WTC11 (cell line): ENCODE measurements at regions not wholly inside any gene's neighbourhood (a gene's known extent, or its start where the extent isn't known, plus 50 kb on each side); places are given as distances from the start of the nearest gene placed in this dataset.

ENCODE experiments used
- ATAC-seq: fragments of 200-7000 bp; cut with Tn5 transposase; 2 replicates; pipeline ENCODE4 v1.10.0; 2021; ENCODE audit warnings: mild to moderate bottlenecking, moderate library complexity
- CTCF ChIA-PET: fragments of 300-600 bp; sonication (Branson Sonifier 250); formaldehyde crosslinking; loops from one replicate; lab custom pipeline; 2021; ENCODE audit warnings: antibody characterized with exemption; lab: Charles Lee
- POLR2A ChIA-PET: fragments of 350-600 bp; sonication (Branson Sonifier 250); formaldehyde crosslinking; loops from one replicate; lab custom pipeline; 2021; ENCODE audit warnings: antibody characterized with exemption; lab: Charles Lee
- DNase-seq: peaks from one replicate; pipeline ENCODE4 v3.0.0; 2021; ENCODE audit warnings: low spot score
- H3K27ac Mint-ChIP-seq: 2 replicates; pipeline ENCODE4 v1.8.0; 2021; ENCODE audit warnings: mixed read lengths
- H3K27me3 Mint-ChIP-seq: 2 replicates; pipeline ENCODE4 v1.8.0; 2021; ENCODE audit warnings: low read depth, mild to moderate bottlenecking, moderate library complexity, mixed read lengths
- H3K36me3 Mint-ChIP-seq: 2 replicates; pipeline ENCODE4 v1.8.0; 2021; ENCODE audit warnings: mixed read lengths
- H3K4me1 Mint-ChIP-seq: 2 replicates; pipeline ENCODE4 v1.8.0; 2022; ENCODE audit warnings: mixed read lengths
- H3K4me3 Mint-ChIP-seq: 2 replicates; pipeline ENCODE4 v1.8.0; 2021; ENCODE audit warnings: mild to moderate bottlenecking, moderate library complexity, mixed read lengths
- H3K9me3 Mint-ChIP-seq: 2 replicates; pipeline ENCODE4 v1.8.0; 2021; ENCODE audit warnings: mixed read lengths
- ATF3 ChIP-seq: sonication (generic); formaldehyde crosslinking; conservative IDR thresholded peaks from 2 replicates; pipeline ENCODE4 v1.8.1; 2022; ENCODE audit warnings: mild to moderate bottlenecking, missing genetic modification reagents
- CBFB ChIP-seq: sonication (generic); formaldehyde crosslinking; IDR thresholded peaks from 2 replicates; pipeline ENCODE4 v1.8.1; 2022; ENCODE audit warnings: mild to moderate bottlenecking, low read depth, missing genetic modification reagents
- CREM ChIP-seq: sonication (generic); formaldehyde crosslinking; IDR thresholded peaks from 2 replicates; pipeline ENCODE4 v1.8.1; 2022; ENCODE audit warnings: mild to moderate bottlenecking, missing genetic modification reagents, moderate library complexity
- E2F1 ChIP-seq: sonication (generic); formaldehyde crosslinking; IDR thresholded peaks from 2 replicates; pipeline ENCODE4 v1.8.0; 2022; ENCODE audit warnings: mild to moderate bottlenecking, missing genetic modification reagents
- ESRRA ChIP-seq: sonication (generic); formaldehyde crosslinking; IDR thresholded peaks from 2 replicates; pipeline ENCODE4 v1.8.1; 2022; ENCODE audit warnings: mild to moderate bottlenecking, missing genetic modification reagents, borderline replicate concordance
- JAZF1 ChIP-seq: fragments of 250-450 bp; sonication (Bioruptor Pico); IDR thresholded peaks from 2 replicates; pipeline ENCODE4 v1.9.0; 2021; ENCODE audit warnings: moderate library complexity, mild to moderate bottlenecking, inconsistent platforms
- MLX ChIP-seq: sonication (generic); formaldehyde crosslinking; IDR thresholded peaks from 2 replicates; pipeline ENCODE4 v1.8.1; 2023; ENCODE audit warnings: mild to moderate bottlenecking, missing genetic modification reagents, moderate library complexity
- NR2C2 ChIP-seq: sonication (generic); formaldehyde crosslinking; IDR thresholded peaks from 2 replicates; pipeline ENCODE4 v1.8.0; 2022; ENCODE audit warnings: mild to moderate bottlenecking, missing genetic modification reagents
- OVOL2 ChIP-seq: fragments of 250-450 bp; sonication (Bioruptor Pico); IDR thresholded peaks from 2 replicates; pipeline ENCODE4 v1.9.0; 2021; ENCODE audit warnings: mild to moderate bottlenecking, borderline replicate concordance
- RORB ChIP-seq: fragments of 250-450 bp; sonication (Bioruptor Pico); IDR thresholded peaks from 2 replicates; pipeline ENCODE4 v1.9.0; 2021; ENCODE audit warnings: mild to moderate bottlenecking
- SP1 ChIP-seq: sonication (generic); formaldehyde crosslinking; conservative IDR thresholded peaks from 2 replicates; pipeline ENCODE4 v1.8.1; 2022; ENCODE audit warnings: missing genetic modification reagents
- TEAD1 ChIP-seq: sonication (generic); formaldehyde crosslinking; IDR thresholded peaks from 2 replicates; pipeline ENCODE4 v1.8.0; 2022; ENCODE audit warnings: mild to moderate bottlenecking, missing genetic modification reagents
- ZNF532 ChIP-seq: fragments of 250-450 bp; sonication (Bioruptor Pico); IDR thresholded peaks from 2 replicates; pipeline ENCODE4 v1.9.0; 2021; ENCODE audit warnings: mild to moderate bottlenecking, borderline replicate concordance
- ZNF671 ChIP-seq: fragments of 250-450 bp; sonication (Bioruptor Pico); IDR thresholded peaks from 2 replicates; pipeline ENCODE4 v1.8.0; 2021; ENCODE audit warnings: mild to moderate bottlenecking
- TF ChIP-seq, protein P1 (sequence below): sonication (generic); formaldehyde crosslinking; IDR thresholded peaks from 2 replicates; pipeline ENCODE4 v1.8.1; 2022; ENCODE audit warnings: low read depth, mild to moderate bottlenecking, moderate library complexity, missing genetic modification reagents, borderline replicate concordance
- TF ChIP-seq, protein P2 (sequence below): sonication (generic); formaldehyde crosslinking; IDR thresholded peaks from 2 replicates; pipeline ENCODE4 v1.8.0; 2023; ENCODE audit warnings: missing genetic modification reagents
- TF ChIP-seq, protein P3 (sequence below): sonication (generic); formaldehyde crosslinking; IDR thresholded peaks from 2 replicates; pipeline ENCODE4 v1.8.1; 2022; ENCODE audit warnings: low read depth, missing genetic modification reagents, borderline replicate concordance
- TF ChIP-seq, protein P4 (sequence below): sonication (generic); formaldehyde crosslinking; IDR thresholded peaks from 2 replicates; pipeline ENCODE4 v1.8.1; 2023; ENCODE audit warnings: mild to moderate bottlenecking, moderate library complexity, missing genetic modification reagents

DNA sequence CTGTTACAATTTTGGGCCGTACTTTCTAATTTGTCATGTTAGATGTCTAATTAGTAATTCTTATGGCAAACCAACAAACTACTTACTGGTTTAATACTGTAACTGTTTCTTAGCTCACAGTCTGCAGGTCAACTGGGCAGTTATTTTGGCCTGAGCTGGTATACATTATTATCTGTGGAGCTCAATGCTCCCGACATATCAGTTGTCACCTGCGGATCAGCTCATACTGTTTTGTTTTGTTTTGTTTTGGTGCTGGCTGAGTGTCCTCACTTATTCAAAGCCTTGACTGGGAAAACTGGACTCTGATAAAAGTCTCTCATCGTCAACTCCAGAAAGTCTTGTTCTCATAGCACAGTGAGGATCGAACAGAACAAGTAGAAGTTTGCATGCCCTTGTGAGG is 1060.6 kb upstream of the CDH8 start:
- no peaks in the 10 kb centered on the region for H3K36me3 Mint-ChIP-seq
- H3K27ac Mint-ChIP-seq, result no peak overlapping the region
- POLR2A ChIA-PET, result no interaction called here
- H3K9me3 Mint-ChIP-seq, result no peaks in the 10 kb centered on the region
- no peak overlapping the region for H3K4me3 Mint-ChIP-seq
- CTCF ChIA-PET, result no interaction called here
- DNase-seq (no peak), ATAC-seq (no peak)
- no peaks in the 10 kb centered on the region for H3K4me1 Mint-ChIP-seq
- H3K27me3 Mint-ChIP-seq, result no peaks in the 10 kb centered on the region
- TF ChIP-seq, protein P1, sequence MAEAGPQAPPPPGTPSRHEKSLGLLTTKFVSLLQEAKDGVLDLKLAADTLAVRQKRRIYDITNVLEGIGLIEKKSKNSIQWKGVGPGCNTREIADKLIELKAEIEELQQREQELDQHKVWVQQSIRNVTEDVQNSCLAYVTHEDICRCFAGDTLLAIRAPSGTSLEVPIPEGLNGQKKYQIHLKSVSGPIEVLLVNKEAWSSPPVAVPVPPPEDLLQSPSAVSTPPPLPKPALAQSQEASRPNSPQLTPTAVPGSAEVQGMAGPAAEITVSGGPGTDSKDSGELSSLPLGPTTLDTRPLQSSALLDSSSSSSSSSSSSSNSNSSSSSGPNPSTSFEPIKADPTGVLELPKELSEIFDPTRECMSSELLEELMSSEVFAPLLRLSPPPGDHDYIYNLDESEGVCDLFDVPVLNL (CRISPR knock-in tag), result no peak
- TF ChIP-seq E2F1 (no peak), RORB (CRISPR knock-in tag) (no peak), JAZF1 (CRISPR knock-in tag) (no peak), ZNF532 (CRISPR knock-in tag) (no peak), ATF3 (CRISPR knock-in tag) (no peak), ESRRA (CRISPR knock-in tag) (no peak), ZNF671 (CRISPR knock-in tag) (no peak), CBFB (no peak), MLX (no peak), CREM (no peak), OVOL2 (no peak), TEAD1 (CRISPR knock-in tag) (no peak), SP1 (no peak), NR2C2 (CRISPR knock-in tag) (no peak)
- TF ChIP-seq, protein P2, sequence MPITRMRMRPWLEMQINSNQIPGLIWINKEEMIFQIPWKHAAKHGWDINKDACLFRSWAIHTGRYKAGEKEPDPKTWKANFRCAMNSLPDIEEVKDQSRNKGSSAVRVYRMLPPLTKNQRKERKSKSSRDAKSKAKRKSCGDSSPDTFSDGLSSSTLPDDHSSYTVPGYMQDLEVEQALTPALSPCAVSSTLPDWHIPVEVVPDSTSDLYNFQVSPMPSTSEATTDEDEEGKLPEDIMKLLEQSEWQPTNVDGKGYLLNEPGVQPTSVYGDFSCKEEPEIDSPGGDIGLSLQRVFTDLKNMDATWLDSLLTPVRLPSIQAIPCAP, result no peak
- TF ChIP-seq, protein P3, sequence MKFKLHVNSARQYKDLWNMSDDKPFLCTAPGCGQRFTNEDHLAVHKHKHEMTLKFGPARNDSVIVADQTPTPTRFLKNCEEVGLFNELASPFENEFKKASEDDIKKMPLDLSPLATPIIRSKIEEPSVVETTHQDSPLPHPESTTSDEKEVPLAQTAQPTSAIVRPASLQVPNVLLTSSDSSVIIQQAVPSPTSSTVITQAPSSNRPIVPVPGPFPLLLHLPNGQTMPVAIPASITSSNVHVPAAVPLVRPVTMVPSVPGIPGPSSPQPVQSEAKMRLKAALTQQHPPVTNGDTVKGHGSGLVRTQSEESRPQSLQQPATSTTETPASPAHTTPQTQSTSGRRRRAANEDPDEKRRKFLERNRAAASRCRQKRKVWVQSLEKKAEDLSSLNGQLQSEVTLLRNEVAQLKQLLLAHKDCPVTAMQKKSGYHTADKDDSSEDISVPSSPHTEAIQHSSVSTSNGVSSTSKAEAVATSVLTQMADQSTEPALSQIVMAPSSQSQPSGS (CRISPR knock-in tag), result no peak
- TF ChIP-seq, protein P4, sequence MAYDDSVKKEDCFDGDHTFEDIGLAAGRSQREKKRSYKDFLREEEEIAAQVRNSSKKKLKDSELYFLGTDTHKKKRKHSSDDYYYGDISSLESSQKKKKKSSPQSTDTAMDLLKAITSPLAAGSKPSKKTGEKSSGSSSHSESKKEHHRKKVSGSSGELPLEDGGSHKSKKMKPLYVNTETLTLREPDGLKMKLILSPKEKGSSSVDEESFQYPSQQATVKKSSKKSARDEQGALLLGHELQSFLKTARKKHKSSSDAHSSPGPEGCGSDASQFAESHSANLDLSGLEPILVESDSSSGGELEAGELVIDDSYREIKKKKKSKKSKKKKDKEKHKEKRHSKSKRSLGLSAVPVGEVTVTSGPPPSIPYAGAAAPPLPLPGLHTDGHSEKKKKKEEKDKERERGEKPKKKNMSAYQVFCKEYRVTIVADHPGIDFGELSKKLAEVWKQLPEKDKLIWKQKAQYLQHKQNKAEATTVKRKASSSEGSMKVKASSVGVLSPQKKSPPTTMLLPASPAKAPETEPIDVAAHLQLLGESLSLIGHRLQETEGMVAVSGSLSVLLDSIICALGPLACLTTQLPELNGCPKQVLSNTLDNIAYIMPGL, result no peak
